PC-9 (cell line): ENCODE measurements at regions not wholly inside any gene's neighbourhood (a gene's known extent, or its start where the extent isn't known, plus 50 kb on each side); places are given as distances from the start of the nearest gene placed in this dataset.

Source experiments
- BruUV-seq: library from RNA; stranded (reverse); fragments of 400-500 nt; replicated peaks from 2 replicates; lab custom pipeline; 2021; lab: Mats Ljungman, UMichigan
- CTCF ChIA-PET: fragments of 300-600 bp; sonication (Branson Sonifier 250); formaldehyde crosslinking; loops from one replicate; lab custom pipeline; 2022; ENCODE audit warnings: antibody characterized with exemption; lab: Charles Lee
- POLR2A ChIA-PET: fragments of 300-600 bp; sonication (Branson Sonifier 250); formaldehyde crosslinking; loops from one replicate; lab custom pipeline; 2022; ENCODE audit warnings: antibody characterized with exemption; ENCODE audit not compliant: unreplicated experiment; lab: Charles Lee
- DNase-seq, 2 experiments: peaks; one replicate each; pipeline versions ENCODE4 v3.0.0 to v3.0.0-alpha.2; 2015 to 2022; ENCODE audit warnings: mixed read lengths in 1 of 2
- H2AFZ ChIP-seq: fragments of 200-600 bp; sonication (generic); 2 replicates; pipeline ENCODE4 v1.8.1; 2017; ENCODE audit warnings: antibody characterized with exemption
- H3F3A ChIP-seq: fragments of 200-600 bp; sonication (generic); 2 replicates; pipeline ENCODE4 v1.8.1; 2017; ENCODE audit warnings: antibody characterized with exemption, mild to moderate bottlenecking, low read depth; ENCODE audit not compliant: insufficient read depth
- H3K27ac ChIP-seq: fragments of 200-600 bp; sonication (generic); 2 replicates; pipeline ENCODE4 v1.6.1; 2016; ENCODE audit warnings: mixed run types
- H3K27me3 ChIP-seq: fragments of 200-600 bp; sonication (generic); 2 replicates; pipeline ENCODE4 v1.6.1; 2016; ENCODE audit warnings: low read depth, mixed run types; ENCODE audit not compliant: insufficient read depth
- H3K36me3 ChIP-seq: fragments of 200-600 bp; sonication (generic); 2 replicates; pipeline ENCODE4 v1.6.1; 2016; ENCODE audit warnings: low read depth, mixed run types
- H3K4me1 ChIP-seq: fragments of 200-600 bp; sonication (generic); replicated peaks from 2 replicates; pipeline ENCODE4 v1.6.1; 2016; ENCODE audit warnings: mixed run types; ENCODE audit not compliant: insufficient read depth
- H3K4me2 ChIP-seq: fragments of 200-600 bp; sonication (generic); 2 replicates; pipeline ENCODE4 v1.6.1; 2017; ENCODE audit warnings: mixed run types
- H3K4me3 ChIP-seq: fragments of 200-600 bp; sonication (generic); 2 replicates; pipeline ENCODE4 v1.6.1; 2016; ENCODE audit warnings: mixed run types
- H3K79me2 ChIP-seq: fragments of 200-600 bp; sonication (generic); 2 replicates; pipeline ENCODE4 v1.6.1; 2017; ENCODE audit warnings: low read depth, mixed run types
- H3K9me2 ChIP-seq: fragments of 200-600 bp; sonication (generic); 2 replicates; pipeline ENCODE4 v1.8.1; 2017; ENCODE audit warnings: mild to moderate bottlenecking; ENCODE audit not compliant: insufficient read depth
- H3K9me3 ChIP-seq: fragments of 200-600 bp; sonication (generic); 2 replicates; pipeline ENCODE4 v1.8.1; 2016; ENCODE audit warnings: low read depth; ENCODE audit not compliant: insufficient read depth
- H4K20me1 ChIP-seq: fragments of 200-600 bp; sonication (generic); 2 replicates; pipeline ENCODE4 v1.8.1; 2017; ENCODE audit not compliant: insufficient read depth
- EZH2 ChIP-seq: fragments of 200-600 bp; sonication (generic); IDR thresholded peaks from 2 replicates; pipeline ENCODE4 v1.8.0; 2017; ENCODE audit warnings: antibody characterized with exemption, low read depth
- intact Hi-C: fragments of 100-400 bp; cut with micrococcal nuclease; formaldehyde crosslinking; loops from one replicate; pipeline ENCODE4 v1.10.0; 2022; ENCODE audit not compliant: unreplicated experiment
- TF ChIP-seq, protein P1 (sequence below): fragments of 200-600 bp; sonication (generic); conservative IDR thresholded peaks from 2 replicates; pipeline ENCODE4 v1.6.1; 2017; ENCODE audit warnings: mixed run types, antibody characterized with exemption, mild to moderate bottlenecking, moderate library complexity

DNA sequence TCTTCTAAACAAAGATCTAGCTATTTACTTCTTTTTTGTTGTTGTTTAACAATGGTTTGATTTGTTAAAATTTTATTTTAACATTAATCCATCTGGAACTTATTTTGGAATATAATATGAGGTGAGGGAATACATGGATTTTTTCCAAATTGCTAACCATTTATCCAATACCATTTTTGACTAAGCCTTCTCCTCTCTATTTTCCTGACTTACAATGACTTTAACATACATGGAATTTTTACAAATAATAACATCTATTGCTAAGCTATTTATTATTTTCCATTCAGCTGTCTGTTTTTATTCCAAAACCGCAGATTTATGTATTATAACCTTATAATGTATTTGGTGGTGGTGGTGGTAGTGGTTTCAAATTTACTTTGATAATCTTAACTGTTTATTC, 420.3 kb upstream of the ADGRL2 start:
- no peak overlapping the region for H3K4me3 ChIP-seq

GRCh38 chr1:81379430-81379829, 421.3 kb upstream of the ADGRL2 start:
- Histone ChIP-seq H3K4me3 (no peak overlapping the region), H3K4me1 (no peaks in the 10 kb centered on the region), H3K79me2 (no peaks in the 10 kb centered on the region), H3K27me3 (no peaks in the 10 kb centered on the region), H3F3A (no peaks in the 10 kb centered on the region), H2AFZ (no peak overlapping the region), H4K20me1 (no peaks in the 10 kb centered on the region), H3K27ac (no peak overlapping the region), H3K9me3 (no peaks in the 10 kb centered on the region), H3K36me3 (no peaks in the 10 kb centered on the region), H3K9me2 (no peaks in the 10 kb centered on the region), H3K4me2 (no peak overlapping the region)
- CTCF ChIA-PET: no interaction called here
- no peak for TF ChIP-seq EZH2
- TF ChIP-seq, protein P1, sequence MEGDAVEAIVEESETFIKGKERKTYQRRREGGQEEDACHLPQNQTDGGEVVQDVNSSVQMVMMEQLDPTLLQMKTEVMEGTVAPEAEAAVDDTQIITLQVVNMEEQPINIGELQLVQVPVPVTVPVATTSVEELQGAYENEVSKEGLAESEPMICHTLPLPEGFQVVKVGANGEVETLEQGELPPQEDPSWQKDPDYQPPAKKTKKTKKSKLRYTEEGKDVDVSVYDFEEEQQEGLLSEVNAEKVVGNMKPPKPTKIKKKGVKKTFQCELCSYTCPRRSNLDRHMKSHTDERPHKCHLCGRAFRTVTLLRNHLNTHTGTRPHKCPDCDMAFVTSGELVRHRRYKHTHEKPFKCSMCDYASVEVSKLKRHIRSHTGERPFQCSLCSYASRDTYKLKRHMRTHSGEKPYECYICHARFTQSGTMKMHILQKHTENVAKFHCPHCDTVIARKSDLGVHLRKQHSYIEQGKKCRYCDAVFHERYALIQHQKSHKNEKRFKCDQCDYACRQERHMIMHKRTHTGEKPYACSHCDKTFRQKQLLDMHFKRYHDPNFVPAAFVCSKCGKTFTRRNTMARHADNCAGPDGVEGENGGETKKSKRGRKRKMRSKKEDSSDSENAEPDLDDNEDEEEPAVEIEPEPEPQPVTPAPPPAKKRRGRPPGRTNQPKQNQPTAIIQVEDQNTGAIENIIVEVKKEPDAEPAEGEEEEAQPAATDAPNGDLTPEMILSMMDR: no peak
- POLR2A ChIA-PET: no interaction called here
- DNase-seq: no peak
- intact Hi-C loops: no loop called here
- BruUV-seq: no TSS peak

More for the DNA sequence above, 420.3 kb upstream of the ADGRL2 start:
- Histone ChIP-seq H3K36me3 (no peaks in the 10 kb centered on the region), H3K9me3 (no peaks in the 10 kb centered on the region), H3K27me3 (no peaks in the 10 kb centered on the region), H4K20me1 (no peaks in the 10 kb centered on the region), H2AFZ (no peak overlapping the region), H3K4me2 (no peak overlapping the region), H3K9me2 (no peaks in the 10 kb centered on the region), H3F3A (no peaks in the 10 kb centered on the region), H3K79me2 (no peaks in the 10 kb centered on the region), H3K27ac (no peak overlapping the region), H3K4me1 (no peaks in the 10 kb centered on the region)
- intact Hi-C loops: no loop called here
- POLR2A ChIA-PET: no interaction called here
- BruUV-seq: no TSS peak
- CTCF ChIA-PET: no interaction called here
- no peak for TF ChIP-seq EZH2
- TF ChIP-seq, protein P1: no peak
- no peak for DNase-seq

GRCh38 chr1:81377406-81377805, 423.3 kb upstream of the ADGRL2 start:
- Histone ChIP-seq H3K4me3 (no peak overlapping the region), H3K4me2 (no peak overlapping the region), H2AFZ (no peak overlapping the region), H4K20me1 (no peaks in the 10 kb centered on the region), H3K36me3 (no peaks in the 10 kb centered on the region), H3F3A (no peaks in the 10 kb centered on the region), H3K9me3 (no peaks in the 10 kb centered on the region), H3K27ac (no peak overlapping the region), H3K9me2 (no peaks in the 10 kb centered on the region), H3K79me2 (no peaks in the 10 kb centered on the region), H3K4me1 (no peaks in the 10 kb centered on the region), H3K27me3 (no peaks in the 10 kb centered on the region)
- POLR2A ChIA-PET: no interaction called here
- no peak for DNase-seq
- BruUV-seq: no TSS peak
- CTCF ChIA-PET: no interaction called here
- no peak for TF ChIP-seq EZH2
- TF ChIP-seq, protein P1: no peak; the same call in 1 of the 2 replicates
- intact Hi-C loops: no loop called here
